ENCODE measurements at regions not wholly inside any gene's neighbourhood (a gene's known extent, or its start where the extent isn't known, plus 50 kb on each side); places are given as distances from the start of the nearest gene placed in this dataset.

DNA sequence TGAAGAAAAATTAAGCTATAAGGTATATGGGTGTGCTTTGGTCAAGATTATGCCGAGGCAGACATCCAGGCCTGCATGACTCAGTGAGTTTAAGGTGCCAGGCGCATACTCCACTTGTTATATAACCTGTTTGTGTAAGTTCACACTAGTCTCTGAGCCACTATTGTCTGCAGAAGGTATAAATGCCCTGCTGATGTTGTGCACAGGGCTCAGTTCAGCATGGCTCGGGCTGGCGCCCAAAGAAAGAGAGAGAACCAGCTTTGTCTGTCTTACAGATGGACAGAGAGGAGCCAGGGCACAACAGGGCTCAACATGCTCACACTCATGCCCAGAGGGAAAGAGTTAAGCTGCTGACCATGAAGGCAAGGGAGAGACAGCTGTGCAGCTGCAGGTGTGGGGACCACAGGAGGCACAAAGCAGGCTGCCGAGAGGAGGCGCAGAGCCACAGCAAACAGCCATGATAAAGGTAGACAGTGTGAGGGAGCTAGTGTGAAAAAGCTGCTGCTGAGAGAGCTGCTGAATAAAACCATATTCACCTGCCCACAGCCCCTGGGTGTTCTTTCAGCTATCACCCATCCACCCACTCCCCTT lies 1587.6 kb upstream of the C9orf72 start:
- TF ChIP-seq ZNF274 (IDR thresholded peaks at IDR 0.05; ENCODE audit: low read depth, low read length): no peak
- no peak for TF ChIP-seq YY1 (IDR thresholded peaks at IDR 0.05; ENCODE audit: insufficient read depth, insufficient read length)
- no peak for TF ChIP-seq SUZ12 (IDR thresholded peaks at IDR 0.05; ENCODE audit: extremely low read depth, insufficient read depth, insufficient read length)

All from NT2/D1 (cell line).